TTC549 (cell line): ENCODE measurements at regions not wholly inside any gene's neighbourhood (a gene's known extent, or its start where the extent isn't known, plus 50 kb on each side); places are given as distances from the start of the nearest gene placed in this dataset.

ENCODE experiments used
- FAIRE-seq: peaks from 2 replicates; lab custom pipeline; 2012; peaks lifted over from hg19 to GRCh38; lab: Jason Lieb, UNC

DNA sequence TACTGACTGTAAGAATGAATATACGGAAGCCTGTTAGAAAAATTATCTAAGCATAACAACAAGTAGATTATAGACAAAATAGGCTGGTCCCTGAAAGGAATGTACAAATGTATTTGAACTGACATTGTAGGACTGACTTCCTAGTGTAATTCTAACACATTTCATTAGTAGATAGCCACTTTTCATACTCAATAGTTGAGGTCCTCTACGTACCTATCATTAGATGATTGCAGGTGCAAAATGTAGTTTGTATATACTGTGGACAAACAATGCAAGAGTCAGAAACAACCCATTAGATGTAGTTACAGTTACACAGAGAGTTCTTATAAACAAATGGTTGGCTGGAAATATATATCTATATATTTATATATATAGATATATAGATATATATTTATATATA, 402.3 kb upstream of the SLITRK6 start:
- FAIRE-seq: no peak

DNA sequence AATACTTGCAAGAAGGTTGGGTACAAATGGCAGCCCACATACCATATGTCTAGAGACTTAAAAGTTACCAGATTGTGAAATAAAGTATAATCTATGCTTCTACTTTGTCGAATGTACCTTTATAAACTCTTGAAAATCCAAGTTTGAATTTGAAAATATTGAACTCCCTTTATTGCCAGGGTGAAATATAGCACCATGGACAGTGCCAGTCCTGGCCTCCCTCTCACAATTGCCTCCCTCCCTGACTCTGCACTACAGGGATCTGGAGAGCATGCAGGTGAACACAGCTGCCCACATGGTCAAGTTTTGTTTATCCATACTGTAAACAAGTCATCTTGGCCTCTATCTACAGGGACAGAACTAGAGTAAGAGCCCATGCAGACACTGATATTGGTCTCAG, 394.1 kb upstream of the SLITRK6 start:
- no peak for FAIRE-seq

DNA sequence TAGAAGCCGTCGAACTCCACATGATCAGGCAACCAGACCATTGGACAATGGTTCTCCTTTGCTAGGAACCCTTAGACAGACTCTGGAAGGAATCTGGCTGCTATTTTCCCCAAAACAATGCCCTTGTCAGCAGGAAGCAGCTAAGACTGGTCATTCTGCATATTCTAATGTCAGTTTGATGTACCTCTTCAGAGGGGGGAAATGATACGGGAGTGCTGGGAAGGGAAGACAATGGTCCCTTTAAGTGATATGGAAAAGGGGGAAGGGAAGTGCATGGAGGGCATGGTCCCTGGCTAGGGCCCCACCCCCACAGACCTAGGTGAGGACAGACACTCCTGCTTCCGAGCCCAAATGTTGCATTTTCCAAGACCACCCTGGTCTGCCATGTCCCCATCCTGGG, 389.0 kb upstream of the SLITRK6 start:
- FAIRE-seq: no peak

DNA sequence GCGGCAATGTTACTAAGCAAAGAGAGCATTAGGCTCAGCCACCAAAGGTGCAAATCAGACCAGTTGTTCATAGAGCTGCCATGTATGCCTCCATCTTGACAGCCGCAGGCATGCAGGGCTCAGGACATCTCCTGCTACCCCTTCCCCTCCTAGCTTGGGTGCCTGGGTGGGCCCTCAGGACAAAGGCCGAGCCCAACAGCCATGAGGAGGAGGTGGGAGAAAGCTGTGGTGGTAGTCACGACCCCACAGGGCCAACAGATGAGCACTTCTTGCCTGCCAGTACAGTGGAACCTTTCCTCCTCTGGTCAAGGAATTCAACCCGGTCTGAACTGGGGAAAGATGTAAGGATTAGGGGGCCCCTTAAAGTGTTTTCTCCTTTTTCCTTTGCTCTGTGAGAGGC, 386.4 kb upstream of the SLITRK6 start:
- no peak for FAIRE-seq

DNA sequence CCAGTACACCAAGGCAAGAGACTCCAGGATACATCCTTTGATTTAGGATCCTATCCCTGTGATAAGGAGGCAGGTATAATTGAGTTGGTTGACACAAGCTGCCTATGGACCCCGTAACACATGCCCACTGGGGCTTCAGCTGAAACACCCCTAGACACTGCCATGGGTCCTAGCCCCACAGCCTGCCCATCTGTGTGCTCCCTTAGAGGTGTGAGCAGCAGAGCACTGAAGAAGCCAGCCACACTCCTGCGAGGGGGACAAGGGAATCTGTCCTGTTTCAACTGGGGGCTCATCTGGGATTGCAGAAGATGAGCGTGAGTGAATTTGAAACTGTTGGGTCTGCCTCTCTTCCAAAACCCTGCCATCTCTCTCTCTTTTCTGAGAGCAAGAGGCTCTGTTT, 385.9 kb upstream of the SLITRK6 start:
- no peak for FAIRE-seq

DNA sequence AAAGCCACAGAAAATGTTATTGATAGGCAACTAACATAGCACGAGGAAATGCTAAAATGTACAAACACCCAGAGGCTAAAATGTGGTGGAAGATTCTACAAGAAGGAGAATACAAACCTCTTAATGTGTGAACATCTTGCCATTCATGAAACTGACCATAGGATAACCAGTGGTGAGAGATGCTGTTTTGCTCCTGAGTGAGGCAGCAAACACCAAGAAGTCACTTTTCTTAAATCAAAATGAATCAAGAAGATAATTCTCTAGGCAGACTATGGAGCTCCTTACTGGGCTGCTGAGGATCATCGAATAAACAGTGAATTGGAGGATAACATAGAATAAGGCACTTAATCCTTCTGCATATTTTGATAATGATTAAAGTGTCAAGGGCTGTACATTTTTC, 375.4 kb upstream of the SLITRK6 start:
- FAIRE-seq: no peak

DNA sequence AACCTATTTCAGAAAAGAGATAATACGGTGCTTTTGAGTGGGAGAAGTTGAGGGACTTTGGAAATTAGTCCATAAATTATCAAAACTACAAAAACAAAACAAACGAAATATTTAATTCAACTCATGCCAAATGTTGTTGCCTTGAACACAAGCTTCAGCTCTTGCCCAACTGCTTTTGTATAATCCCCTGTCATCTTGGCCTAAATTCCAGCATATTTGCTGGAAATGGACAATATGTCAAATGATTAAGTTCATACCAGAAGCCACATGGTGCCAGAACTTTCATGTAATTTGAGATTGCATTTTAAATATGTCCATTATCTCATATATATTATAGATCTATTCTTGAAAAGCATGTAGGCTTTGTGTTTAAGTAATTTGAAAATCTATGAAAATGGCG, 373.7 kb upstream of the SLITRK6 start:
- no peak for FAIRE-seq

DNA sequence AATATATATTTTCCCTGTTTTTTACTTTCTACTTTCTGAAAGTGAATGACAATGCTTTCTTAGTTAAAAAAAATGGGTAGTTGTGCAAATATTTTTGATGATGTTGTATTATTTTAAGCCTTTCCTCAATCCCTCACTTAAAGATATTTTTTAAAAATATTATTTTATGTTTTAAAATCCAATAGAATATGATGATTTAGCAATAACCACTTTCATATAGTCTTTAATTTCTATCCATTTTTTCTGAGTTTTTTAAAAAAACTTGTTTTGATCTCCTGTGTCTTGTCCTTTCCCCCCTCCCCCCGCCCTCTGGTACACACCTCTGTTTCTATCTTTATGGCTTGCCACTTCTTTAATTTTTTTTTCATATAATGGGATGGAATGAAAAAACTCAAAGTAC, 362.0 kb upstream of the SLITRK6 start:
- no peak for FAIRE-seq

DNA sequence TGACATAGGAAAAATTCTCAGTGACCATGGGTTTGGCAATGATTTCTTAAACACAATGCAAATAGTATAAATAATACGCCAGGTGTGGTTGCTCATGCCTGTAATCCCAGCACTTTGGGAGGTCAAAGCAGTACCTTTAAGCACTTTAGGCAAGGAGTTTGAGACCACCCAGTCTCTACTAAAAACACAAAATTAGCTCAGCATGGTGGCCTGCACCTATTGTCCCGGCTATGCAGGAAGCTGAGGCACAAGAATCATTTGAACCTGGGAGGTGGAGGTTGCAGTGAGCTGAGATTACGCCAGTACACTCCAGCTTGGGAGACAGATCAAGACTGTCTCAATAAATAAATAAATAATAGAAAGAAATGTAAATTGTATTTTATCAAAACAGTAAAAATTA, 356.5 kb upstream of the SLITRK6 start:
- FAIRE-seq: no peak

DNA sequence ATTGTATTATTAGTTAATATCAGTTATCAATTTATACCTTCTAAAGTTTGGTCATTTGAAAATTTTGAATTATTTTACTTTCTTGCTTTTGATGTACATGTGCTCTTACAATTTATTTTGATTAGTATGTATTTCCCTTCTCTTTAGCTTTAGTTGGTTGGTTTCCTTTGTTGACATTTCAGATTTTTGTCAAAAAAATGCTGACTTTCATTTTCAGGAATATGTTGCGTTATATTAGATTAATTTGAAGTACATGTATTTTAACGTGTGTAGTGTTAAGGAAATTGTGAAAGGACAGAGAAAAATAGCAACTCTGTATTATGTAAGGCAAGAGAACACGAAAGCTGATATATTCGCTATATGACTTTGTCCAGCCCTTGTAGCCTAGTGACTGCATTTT, 342.9 kb upstream of the SLITRK6 start:
- no peak for FAIRE-seq

DNA sequence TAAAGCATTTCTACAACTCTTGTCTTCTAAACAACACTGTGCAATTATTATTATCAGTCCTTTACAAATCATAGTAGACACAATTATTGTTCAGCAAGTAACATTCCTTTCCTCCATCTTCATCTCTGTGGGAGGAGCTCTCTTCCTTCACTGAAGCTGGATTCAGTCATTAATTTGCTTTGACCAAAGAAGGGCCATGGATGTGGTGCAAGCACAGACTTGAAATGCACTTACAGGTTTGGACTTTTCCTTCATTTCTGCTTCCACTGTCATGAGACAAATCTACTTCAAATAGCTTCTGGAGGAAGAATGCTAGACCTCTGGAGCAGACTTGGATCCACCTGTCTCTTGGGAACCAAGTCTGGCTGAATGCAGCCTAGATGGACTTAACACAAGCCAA, 336.6 kb upstream of the SLITRK6 start:
- FAIRE-seq: no peak

DNA sequence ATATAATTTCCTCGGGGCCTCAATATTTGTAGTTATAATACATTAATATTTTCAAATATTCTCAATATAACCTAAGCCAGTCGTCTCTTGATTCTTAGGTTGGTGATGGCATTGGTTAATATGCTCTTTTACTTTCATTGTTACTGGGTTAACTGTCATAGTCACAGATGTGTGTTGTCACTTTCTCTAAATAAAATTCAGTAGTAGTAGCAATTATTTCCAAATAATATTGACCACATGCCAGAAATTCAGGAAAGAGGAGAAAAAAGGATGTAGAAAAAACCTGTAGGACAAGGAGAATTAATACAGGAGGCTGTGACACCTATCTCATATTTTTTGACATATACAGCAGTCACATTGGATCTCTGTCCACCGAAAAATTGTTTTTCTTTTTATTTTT, 322.7 kb upstream of the SLITRK6 start:
- no peak for FAIRE-seq

DNA sequence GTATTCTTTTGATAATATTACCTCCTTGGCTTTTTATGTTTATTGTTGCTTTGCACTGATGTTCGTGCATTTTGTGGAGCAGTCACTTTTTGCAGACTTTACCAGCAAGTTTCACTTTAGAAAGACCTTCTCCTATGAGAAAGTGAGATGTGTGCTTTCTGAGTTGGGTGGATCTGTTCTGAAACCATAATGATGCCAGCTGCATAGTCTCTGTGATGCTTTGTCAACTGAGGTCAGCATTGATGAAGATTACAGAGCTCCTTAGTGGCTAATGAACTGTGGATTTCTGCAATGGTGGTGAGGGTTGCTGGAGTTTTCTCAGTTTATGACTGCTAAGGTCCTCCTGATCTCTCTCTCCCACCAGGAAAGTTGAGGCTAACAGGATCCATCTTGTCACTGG, 309.9 kb upstream of the SLITRK6 start:
- no peak for FAIRE-seq

DNA sequence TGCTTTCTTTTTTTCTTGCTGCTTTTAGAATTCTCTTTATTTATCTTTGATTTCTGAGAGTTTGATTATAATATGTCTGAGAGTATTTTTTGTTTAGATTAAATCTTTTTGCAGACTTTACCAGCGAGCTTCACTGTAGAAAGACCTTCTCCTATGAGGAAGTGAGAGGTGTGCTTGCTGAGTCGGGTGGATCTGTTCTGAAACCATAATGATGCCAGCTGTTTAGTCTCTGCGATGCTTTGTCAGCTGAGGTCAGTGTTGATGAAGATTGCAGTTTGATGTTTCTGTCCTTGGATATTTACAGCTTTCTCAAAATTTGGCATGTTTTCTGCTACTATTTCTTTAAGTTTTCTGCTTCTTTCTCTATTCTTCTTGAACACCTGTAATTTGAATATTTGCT, 309.1 kb upstream of the SLITRK6 start:
- no peak for FAIRE-seq

DNA sequence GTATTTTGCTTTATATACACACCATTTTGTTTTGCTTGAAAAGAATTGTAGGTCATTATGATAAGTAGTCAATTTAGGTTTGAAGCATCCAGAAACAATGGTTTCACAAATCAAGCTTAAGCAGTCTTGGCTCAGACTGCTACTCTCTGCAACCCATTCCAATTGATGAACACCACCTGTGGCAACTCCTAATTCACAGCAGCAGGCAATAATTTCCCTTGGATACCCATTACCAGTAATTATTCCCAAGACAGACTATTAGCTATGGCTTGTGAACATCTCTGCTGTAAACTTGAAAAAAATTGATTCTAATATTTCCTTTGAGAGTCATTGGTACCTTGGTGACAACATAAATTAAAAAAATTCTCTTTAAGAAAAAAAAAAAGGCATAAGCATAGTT, 299.3 kb upstream of the SLITRK6 start:
- no peak for FAIRE-seq

DNA sequence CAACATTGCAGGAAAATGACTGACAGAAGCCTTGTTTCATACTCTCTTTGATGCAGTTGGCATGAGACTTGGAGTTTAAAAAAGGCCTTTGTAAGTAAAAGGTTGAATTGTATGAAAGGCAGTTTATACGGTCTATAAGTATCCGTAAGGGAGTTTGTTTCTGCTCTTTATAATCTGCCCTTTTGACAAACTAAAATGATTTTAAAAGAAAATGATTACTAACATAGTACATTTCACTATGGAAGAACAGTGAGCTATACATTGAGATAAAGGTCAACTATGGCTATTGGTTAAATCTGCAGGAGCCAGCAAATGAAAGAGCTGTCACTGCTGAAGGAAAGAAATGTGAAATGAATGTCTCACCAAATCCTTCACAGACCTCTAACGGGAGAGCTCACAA, 296.1 kb upstream of the SLITRK6 start:
- no peak for FAIRE-seq

DNA sequence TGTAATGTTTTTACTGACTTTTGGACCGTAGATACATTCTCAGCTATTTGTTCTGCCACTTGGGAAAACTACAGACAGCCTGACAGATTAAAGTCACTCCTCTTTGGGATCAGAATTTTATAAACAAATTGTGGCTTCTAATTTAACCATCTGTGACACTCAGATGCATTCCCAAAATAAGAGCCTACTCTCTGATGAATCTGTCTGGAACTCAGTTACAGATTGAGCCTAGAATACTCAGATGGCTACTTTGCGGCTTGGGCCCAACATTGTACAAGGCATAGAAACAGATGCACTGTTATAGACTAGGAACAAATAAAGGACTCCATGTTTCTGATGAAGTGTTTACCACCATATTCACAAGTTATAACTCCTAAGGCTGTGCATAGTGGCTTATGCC, 291.0 kb upstream of the SLITRK6 start:
- no peak for FAIRE-seq

DNA sequence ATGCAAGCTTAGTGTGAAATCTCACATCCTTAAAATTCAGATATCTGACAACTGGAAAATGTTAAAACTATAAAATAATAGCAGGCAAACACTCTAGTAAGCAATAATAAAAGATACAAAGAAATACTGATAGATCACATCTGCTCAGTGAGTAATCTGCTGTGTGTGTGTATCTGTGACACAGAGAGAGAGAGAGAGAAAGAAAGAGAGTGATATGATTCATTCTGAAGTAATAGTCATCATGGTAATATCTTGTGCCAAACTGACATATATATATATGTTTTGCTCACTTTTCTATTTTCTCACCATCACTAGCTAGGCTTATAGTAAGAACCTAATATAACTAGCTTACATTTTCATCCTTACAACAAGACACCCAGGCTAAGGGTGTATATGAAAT, 288.0 kb upstream of the SLITRK6 start:
- no peak for FAIRE-seq

DNA sequence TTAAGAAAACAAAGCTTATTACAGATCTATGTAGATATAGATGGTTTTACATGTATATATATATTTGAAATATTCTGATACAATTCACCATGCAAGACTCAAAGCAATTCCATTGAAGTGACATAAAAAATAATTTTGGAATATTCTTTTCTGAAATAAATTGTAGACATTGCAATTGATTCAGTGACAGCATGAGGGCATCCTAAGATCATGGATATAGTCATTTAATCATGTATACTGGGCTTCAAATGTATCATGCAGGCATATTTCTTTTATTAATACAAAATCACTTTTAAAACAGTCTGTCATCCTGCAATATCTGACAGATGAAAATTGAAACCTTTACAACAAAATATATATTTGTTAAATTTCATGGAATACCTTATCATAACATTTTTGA, 286.7 kb upstream of the SLITRK6 start:
- no peak for FAIRE-seq

DNA sequence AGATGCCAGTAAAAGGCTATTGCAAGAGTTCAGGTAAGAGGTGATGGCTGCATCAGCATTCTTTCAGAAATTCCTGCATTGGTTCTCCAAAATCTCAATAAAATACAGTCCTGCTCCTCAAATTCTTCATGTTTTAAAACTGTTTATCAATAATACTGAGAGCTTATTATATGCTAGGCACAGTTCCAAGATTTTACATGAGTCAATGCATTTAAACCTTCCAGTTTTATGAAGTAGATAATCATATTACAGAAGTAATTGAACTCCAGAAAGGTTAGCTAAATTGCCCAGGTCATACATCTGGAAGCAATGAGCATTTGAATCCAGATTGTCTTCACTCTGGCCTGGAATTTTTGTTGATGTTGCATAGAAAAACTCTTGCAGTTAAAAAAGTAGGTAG, 282.9 kb upstream of the SLITRK6 start:
- FAIRE-seq: no peak

DNA sequence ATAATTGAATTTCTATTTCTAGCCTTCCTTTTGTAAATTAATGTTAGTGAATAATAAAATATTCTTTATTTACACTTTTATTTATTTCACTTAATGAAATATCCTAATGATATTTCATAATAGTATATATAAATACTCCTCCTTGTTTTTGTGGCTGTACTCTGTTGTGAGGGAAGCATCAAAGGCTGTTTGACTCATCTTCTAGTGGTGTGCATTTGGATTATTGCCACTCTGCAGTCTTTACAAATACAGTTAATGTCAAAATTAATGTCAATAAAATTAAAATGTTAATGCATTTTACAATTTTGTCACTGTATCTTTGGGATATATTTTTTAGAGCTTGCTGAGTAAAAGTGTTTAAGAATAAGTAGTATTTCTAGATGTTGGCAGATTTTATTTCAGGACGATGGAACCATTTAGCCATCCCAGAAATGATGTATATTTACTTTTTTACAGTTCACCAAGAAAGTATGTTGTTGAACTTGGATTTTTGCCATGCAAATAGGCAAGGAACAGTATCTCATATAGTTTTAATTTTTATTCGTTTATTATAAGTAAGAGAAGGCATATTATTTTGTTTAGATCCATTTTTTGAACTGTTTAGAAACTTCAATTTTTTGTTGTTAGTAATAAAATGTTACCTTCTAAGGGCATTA, 281.2 kb upstream of the SLITRK6 start:
- no peak for FAIRE-seq

DNA sequence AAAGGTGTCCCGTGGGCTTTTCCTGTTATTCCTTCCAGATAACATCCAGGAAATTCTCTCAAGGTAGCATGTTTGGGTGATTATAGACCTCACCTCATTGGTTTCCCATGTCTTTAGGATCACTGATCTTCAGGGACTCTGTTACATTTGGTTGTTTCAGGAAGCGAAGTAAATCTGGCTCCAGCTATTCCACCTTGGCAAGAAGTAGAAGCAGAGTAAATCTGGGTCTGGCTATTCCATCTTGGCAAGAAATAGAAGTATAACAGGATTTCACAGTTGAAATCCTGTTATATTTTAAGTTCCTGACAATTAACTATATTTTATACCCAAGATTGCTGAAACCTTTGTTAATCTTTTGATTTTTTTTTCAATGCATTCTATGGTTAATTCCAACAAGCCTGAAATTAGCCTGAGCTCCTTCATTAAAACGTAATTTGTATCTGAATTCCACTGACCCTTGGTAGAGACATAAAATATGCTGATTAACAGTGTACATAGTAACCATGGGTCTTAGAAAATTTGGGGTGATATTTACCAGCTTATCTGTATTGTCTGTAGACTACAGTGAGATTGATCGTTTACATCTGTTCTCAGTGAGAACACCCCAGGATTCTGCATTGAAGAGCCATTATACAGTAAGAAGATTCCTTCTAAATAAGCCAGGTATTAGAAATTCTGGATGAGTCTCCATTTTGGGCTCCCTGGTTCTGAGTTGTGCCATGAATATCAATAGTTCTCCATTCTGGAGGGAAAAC, 267.6 kb upstream of the SLITRK6 start:
- FAIRE-seq: no peak

DNA sequence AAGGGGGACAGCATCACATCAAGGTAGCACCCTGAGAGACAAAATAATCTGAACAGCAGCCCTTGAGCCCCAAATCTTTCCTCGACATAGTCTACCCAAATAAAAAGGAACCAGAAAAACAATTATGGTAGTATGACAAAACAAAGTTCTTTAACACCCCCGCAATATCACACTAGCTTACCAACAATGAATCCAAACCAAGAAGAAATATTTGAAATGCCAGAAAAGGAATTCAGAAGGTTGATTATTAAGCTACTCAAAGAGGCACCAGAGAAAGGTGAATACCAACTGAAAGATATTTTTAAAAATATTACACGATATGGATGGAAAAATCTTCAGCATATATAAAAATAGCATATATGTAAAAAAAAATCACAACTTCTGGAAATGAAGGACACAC, 252.9 kb upstream of the SLITRK6 start:
- no peak for FAIRE-seq
